IPS DF 19.7 (cell line): ENCODE measurements at regions not wholly inside any gene's neighbourhood (a gene's known extent, or its start where the extent isn't known, plus 50 kb on each side); places are given as distances from the start of the nearest gene placed in this dataset.

Source experiments
- DNase-seq: peaks from one replicate; pipeline ENCODE4 v3.0.0-alpha.2; 2013; ENCODE audit warnings: low read depth, low spot score

- DNase-seq = no peak
Measured at GRCh38 chr6:119661628-119662027, 312.1 kb upstream of the MAN1A1 start.

GRCh38 chr6:119661078-119661477 lies 311.5 kb upstream of the MAN1A1 start:
- no peak for DNase-seq

GRCh38 chr6:119658917-119659316 lies 309.4 kb upstream of the MAN1A1 start:
- DNase-seq = no peak

GRCh38 chr6:119655124-119655523 lies 305.6 kb upstream of the MAN1A1 start:
- DNase-seq = no peak

GRCh38 chr6:119653329-119653728 lies 303.8 kb upstream of the MAN1A1 start:
- no peak for DNase-seq

- DNase-seq = no peak
Measured at GRCh38 chr6:119649531-119649930, 300.0 kb upstream of the MAN1A1 start.

- no peak for DNase-seq
Measured at GRCh38 chr6:119647309-119647708, 297.7 kb upstream of the MAN1A1 start.

- DNase-seq = no peak
Measured at GRCh38 chr6:119643876-119644275, 294.3 kb upstream of the MAN1A1 start.

GRCh38 chr6:119637768-119638167 lies 288.2 kb upstream of the MAN1A1 start:
- no peak for DNase-seq

GRCh38 chr6:119636060-119636459 lies 286.5 kb upstream of the MAN1A1 start:
- DNase-seq = no peak

- no peak for DNase-seq
Measured at GRCh38 chr6:119633461-119633860, 283.9 kb upstream of the MAN1A1 start.

- DNase-seq = no peak
Measured at GRCh38 chr6:119630561-119631192, 281.1 kb upstream of the MAN1A1 start.

GRCh38 chr6:119628691-119629594 lies 279.4 kb upstream of the MAN1A1 start:
- DNase-seq = no peak

- no peak for DNase-seq
Measured at GRCh38 chr6:119627908-119628669, 278.5 kb upstream of the MAN1A1 start.

GRCh38 chr6:119626884-119627619 lies 277.5 kb upstream of the MAN1A1 start:
- DNase-seq = no peak

- DNase-seq = no peak
Measured at GRCh38 chr6:119620846-119621555, 271.4 kb upstream of the MAN1A1 start.

- no peak for DNase-seq
Measured at GRCh38 chr6:119614138-119614537, 264.6 kb upstream of the MAN1A1 start.

- DNase-seq = no peak
Measured at GRCh38 chr6:119612911-119613381, 263.4 kb upstream of the MAN1A1 start.

- DNase-seq = no peak
Measured at GRCh38 chr6:119612176-119612891, 262.8 kb upstream of the MAN1A1 start.

- DNase-seq = no peak
Measured at GRCh38 chr6:119610754-119611153, 261.2 kb upstream of the MAN1A1 start.
